Right lobe of liver (tissue), 4 donors: ENCODE measurements at regions not wholly inside any gene's neighbourhood (a gene's known extent, or its start where the extent isn't known, plus 50 kb on each side); places are given as distances from the start of the nearest gene placed in this dataset.

Experiments
- CTCF ChIP-seq, 4 donors: fragments of 200-600 bp in 3 of 4; fragments of 450-650 bp in 1 of 4; IDR thresholded peaks; one replicate each; pipeline versions ENCODE4 v1.5.1 to v1.8.0; 2016 to 2022; ENCODE audit warnings: antibody characterized with exemption in 4 of 4, mild to moderate bottlenecking in 2 of 4
- POLR2A ChIP-seq: fragments of 450-650 bp; IDR thresholded peaks from one replicate; pipeline ENCODE4 v1.6.1; 2017; ENCODE audit warnings: antibody characterized with exemption, mild to moderate bottlenecking
- donor health status: DM: no; HTN: no; CAD: no.
- donor health status: DM: no; HTN: no; CAD: no.
- donor health status: DM: no; HTN: yes; CAD: no.

GRCh38 chr3:166580561-166580960, 743.3 kb upstream of the BCHE start:
- TF ChIP-seq CTCF (IDR thresholded peaks at IDR 0.05) (no peak), POLR2A (no peak)
